Kidney epithelial cell (primary cell): ENCODE measurements at regions not wholly inside any gene's neighbourhood (a gene's known extent, or its start where the extent isn't known, plus 50 kb on each side); places are given as distances from the start of the nearest gene placed in this dataset.

Experiments
- DNase-seq: peaks from one replicate; pipeline ENCODE4 v3.0.0-alpha.2; 2010; ENCODE audit warnings: low read depth
- H3K27me3 ChIP-seq: 2 replicates; pipeline ENCODE4 v1.6.0; 2011; ENCODE audit warnings: low read length; ENCODE audit not compliant: control insufficient read depth, insufficient read depth
- H3K36me3 ChIP-seq: 2 replicates; pipeline ENCODE4 v1.5.1; 2011; ENCODE audit warnings: low read length; ENCODE audit not compliant: control insufficient read depth, insufficient read depth
- H3K4me3 ChIP-seq: 2 replicates; pipeline ENCODE4 v1.5.1; 2011; ENCODE audit warnings: low read depth, mild to moderate bottlenecking, control low read depth, low read length
- CTCF ChIP-seq: IDR thresholded peaks from 2 replicates; pipeline ENCODE4 v1.5.1; 2011; ENCODE audit warnings: mild to moderate bottlenecking, moderate library complexity, low read length, control low read depth, inconsistent platforms; ENCODE audit not compliant: insufficient read depth, poor library complexity, severe bottlenecking

GRCh38 chrX:122445466-122445865 is 738.6 kb upstream of the GRIA3 start:
- H3K36me3 ChIP-seq: no peaks in the 10 kb centered on the region
- no peak overlapping the region for H3K4me3 ChIP-seq
- TF ChIP-seq CTCF: no peak
- H3K27me3 ChIP-seq: no peaks in the 10 kb centered on the region
- no peak for DNase-seq

DNA sequence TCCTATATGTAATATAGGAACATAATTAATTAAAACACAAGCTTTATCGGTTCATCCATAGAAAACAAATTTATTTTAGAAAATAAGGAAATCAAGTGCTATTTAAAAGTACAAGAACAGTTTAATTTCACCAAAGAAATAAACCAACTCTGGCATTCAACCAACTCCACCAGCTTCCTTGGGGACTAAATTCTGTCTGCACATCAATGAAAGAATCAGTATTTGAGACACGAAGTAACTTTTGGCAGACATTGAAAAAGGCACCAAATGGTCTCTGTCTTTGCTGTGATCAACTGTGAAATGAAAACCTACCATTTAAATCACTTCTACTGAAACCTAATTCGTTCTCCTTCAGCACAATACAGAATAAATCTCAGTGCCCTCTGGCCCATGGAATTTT is 719.7 kb upstream of the GRIA3 start:
- no peaks in the 10 kb centered on the region for H3K27me3 ChIP-seq
- H3K36me3 ChIP-seq: no peaks in the 10 kb centered on the region
- TF ChIP-seq CTCF: no peak
- no peak overlapping the region for H3K4me3 ChIP-seq
- no peak for DNase-seq

DNA sequence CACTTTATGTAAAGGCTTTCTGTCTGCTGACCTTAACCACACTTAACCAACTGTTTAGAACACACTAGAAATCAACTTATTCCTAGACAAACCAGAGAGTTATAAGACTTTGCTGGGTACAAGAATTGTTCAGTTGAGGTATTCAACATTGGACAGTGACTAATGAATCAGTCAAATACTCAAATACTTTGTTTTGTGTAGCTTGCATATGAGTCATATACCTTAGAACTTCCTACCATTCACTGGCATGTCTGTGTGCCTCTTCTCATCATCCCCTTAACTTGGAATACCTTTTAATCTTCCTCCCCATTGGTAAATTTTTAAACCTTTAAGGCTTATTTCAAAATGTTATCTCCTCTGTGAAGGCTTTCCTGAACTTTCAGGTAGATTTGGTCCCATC is 708.8 kb upstream of the GRIA3 start:
- H3K36me3 ChIP-seq: no peaks in the 10 kb centered on the region
- no peak for TF ChIP-seq CTCF
- H3K4me3 ChIP-seq: no peak overlapping the region
- H3K27me3 ChIP-seq: no peaks in the 10 kb centered on the region
- peak; percentile 1 for DNase-seq

GRCh38 chrX:122500556-122500955 is 683.5 kb upstream of the GRIA3 start:
- no peak overlapping the region for H3K4me3 ChIP-seq
- DNase-seq: no peak
- H3K27me3 ChIP-seq: no peaks in the 10 kb centered on the region
- no peak for TF ChIP-seq CTCF
- H3K36me3 ChIP-seq: no peaks in the 10 kb centered on the region

GRCh38 chrX:122501652-122502051 is 682.4 kb upstream of the GRIA3 start:
- H3K36me3 ChIP-seq: no peaks in the 10 kb centered on the region
- no peak overlapping the region for H3K4me3 ChIP-seq
- no peaks in the 10 kb centered on the region for H3K27me3 ChIP-seq
- DNase-seq: no peak
- no peak for TF ChIP-seq CTCF

DNA sequence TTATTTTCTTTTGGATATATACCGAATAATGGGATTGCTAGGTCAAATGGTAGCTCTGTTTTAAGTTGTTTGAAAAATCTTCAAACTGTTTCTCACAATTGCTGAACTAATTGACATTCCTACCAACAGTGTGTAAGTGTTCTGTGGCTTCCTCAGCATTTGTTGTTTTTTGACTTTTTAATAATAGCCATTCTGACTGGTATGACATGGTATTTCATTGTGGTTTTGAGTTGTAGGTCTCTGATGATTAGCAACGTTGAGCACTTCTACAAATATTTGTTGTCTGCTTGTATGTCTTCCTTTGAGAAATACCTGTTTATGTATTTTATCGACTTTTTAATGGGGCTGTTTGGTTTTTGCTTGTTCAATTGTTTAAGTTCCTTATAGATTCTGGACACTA is 680.1 kb upstream of the GRIA3 start:
- no peak for DNase-seq
- TF ChIP-seq CTCF: no peak
- Histone ChIP-seq H3K27me3 (no peaks in the 10 kb centered on the region), H3K36me3 (no peaks in the 10 kb centered on the region), H3K4me3 (no peak overlapping the region)
